Endodermal cell (in vitro differentiated cells): ENCODE measurements at regions not wholly inside any gene's neighbourhood (a gene's known extent, or its start where the extent isn't known, plus 50 kb on each side); places are given as distances from the start of the nearest gene placed in this dataset.
A peak's percentile ranks its signal among the peaks of the same experiment; 100 is the strongest.

Experiments used
- DNase-seq: peaks from one replicate; pipeline ENCODE4 v3.0.0-alpha.2; 2017
- H3K27ac ChIP-seq: 2 replicates; pipeline ENCODE4 v1.5.1; 2013; ENCODE audit warnings: mild to moderate bottlenecking, low read depth, low read length, moderate library complexity
- H3K27me3 ChIP-seq: 2 replicates; pipeline ENCODE4 v1.6.1; 2013; ENCODE audit warnings: mild to moderate bottlenecking, low read length, moderate library complexity; ENCODE audit not compliant: insufficient read depth, control insufficient read depth, poor library complexity, severe bottlenecking
- H3K36me3 ChIP-seq: 2 replicates; pipeline ENCODE4 v1.7.0; 2013; ENCODE audit warnings: mild to moderate bottlenecking, low read length, moderate library complexity; ENCODE audit not compliant: control insufficient read depth, insufficient read depth
- H3K4me1 ChIP-seq: one replicate; pipeline ENCODE4 v1.7.0; 2013; ENCODE audit warnings: low read length; ENCODE audit not compliant: control insufficient read depth, insufficient read depth
- H3K4me3 ChIP-seq: 2 replicates; pipeline ENCODE4 v1.5.1; 2013; ENCODE audit warnings: mild to moderate bottlenecking, low read length, moderate library complexity
- H3K9ac ChIP-seq: 2 replicates; pipeline ENCODE4 v1.6.1; 2013; ENCODE audit warnings: mild to moderate bottlenecking, low read length, moderate library complexity; ENCODE audit not compliant: poor library complexity, severe bottlenecking; ENCODE audit errors: extremely low read depth
- H3K9me3 ChIP-seq: 2 replicates; pipeline ENCODE4 v1.6.1; 2013; ENCODE audit warnings: mild to moderate bottlenecking, low read length, moderate library complexity; ENCODE audit not compliant: control insufficient read depth
- H3K27ac Mint-ChIP-seq: 2 replicates; pipeline ENCODE4 v1.8.0; 2020; ENCODE audit warnings: mixed read lengths
- H3K27me3 Mint-ChIP-seq: 2 replicates; pipeline ENCODE4 v1.8.0; 2021; ENCODE audit warnings: mild to moderate bottlenecking, mixed read lengths; ENCODE audit not compliant: insufficient read depth
- H3K36me3 Mint-ChIP-seq: 2 replicates; pipeline ENCODE4 v1.8.0; 2020; ENCODE audit warnings: low read depth, mixed read lengths
- H3K4me1 Mint-ChIP-seq: 2 replicates; pipeline ENCODE4 v1.8.0; 2020; ENCODE audit warnings: mixed read lengths
- H3K4me3 Mint-ChIP-seq: 2 replicates; pipeline ENCODE4 v1.8.0; 2020; ENCODE audit warnings: mild to moderate bottlenecking, moderate library complexity, mixed read lengths
- H3K9me3 Mint-ChIP-seq: 2 replicates; pipeline ENCODE4 v1.8.0; 2020; ENCODE audit warnings: mild to moderate bottlenecking, mixed read lengths
- CTCF ChIP-seq: fragments of 200-600 bp; sonication (generic); conservative IDR thresholded peaks from 2 replicates; pipeline ENCODE4 v1.5.0; 2021; ENCODE audit warnings: antibody characterized with exemption, mild to moderate bottlenecking
- WGBS, 2 experiments: methylation state at CpG; one replicate each; pipeline versions ENCODE4 v1.1.5 to v1.1.7; 2013; ENCODE audit warnings: missing lambda C conversion rate in 2 of 2, mixed read lengths in 1 of 2; ENCODE audit not compliant: insufficient coverage in 1 of 2, insufficient read length in 1 of 2; 5-methylcytosine and 5-hydroxymethylcytosine counted together

GRCh38 chr2:220246386-220246785 is 619.0 kb downstream of the SLC4A3 start:
- no peak for TF ChIP-seq CTCF
- Mint-ChIP-seq H3K27me3 (no peaks in the 10 kb centered on the region), H3K36me3 (no peaks in the 10 kb centered on the region), H3K4me1 (peaks cover under 1% of the 10 kb centered on the region), H3K4me3 (no peak overlapping the region), H3K27ac (no peak overlapping the region), H3K9me3 (no peaks in the 10 kb centered on the region)
- H3K27me3 ChIP-seq = no peaks in the 10 kb centered on the region
- H3K36me3 ChIP-seq = no peaks in the 10 kb centered on the region
- H3K9ac ChIP-seq = no peak overlapping the region
- no peak overlapping the region for H3K4me3 ChIP-seq
- no peak for DNase-seq
- no peaks in the 10 kb centered on the region for H3K9me3 ChIP-seq
- WGBS, 2 experiments = no CpG with 5 or more reads among the region's 1 CpG
- H3K27ac ChIP-seq = no peak overlapping the region
- no peaks in the 10 kb centered on the region for H3K4me1 ChIP-seq

- 89 to 94% methylated on average over 2 to 3 of the region's 3 CpGs for WGBS, 2 experiments
- Mint-ChIP-seq H3K9me3 (no peaks in the 10 kb centered on the region), H3K36me3 (no peaks in the 10 kb centered on the region), H3K27me3 (no peaks in the 10 kb centered on the region), H3K27ac (no peak overlapping the region), H3K4me3 (no peak overlapping the region), H3K4me1 (peaks cover 7% of the 10 kb centered on the region)
- Histone ChIP-seq H3K9ac (no peak overlapping the region), H3K9me3 (no peaks in the 10 kb centered on the region), H3K27me3 (no peaks in the 10 kb centered on the region), H3K4me3 (no peak overlapping the region), H3K36me3 (no peaks in the 10 kb centered on the region), H3K27ac (no peak overlapping the region), H3K4me1 (no peaks in the 10 kb centered on the region)
- no peak for TF ChIP-seq CTCF
- DNase-seq = no peak
Observed at GRCh38 chr2:220247588-220248350, 620.3 kb downstream of the SLC4A3 start.

GRCh38 chr2:220259662-220260061 is 632.2 kb downstream of the SLC4A3 start:
- Mint-ChIP-seq H3K4me3 (no peak overlapping the region), H3K9me3 (peaks cover 3% of the 10 kb centered on the region)

More at GRCh38 chr2:220259662-220260061, 632.2 kb downstream of the SLC4A3 start:
- Mint-ChIP-seq H3K36me3 (no peaks in the 10 kb centered on the region), H3K27ac (no peak overlapping the region), H3K4me1 (no peaks in the 10 kb centered on the region), H3K27me3 (no peaks in the 10 kb centered on the region)
- 84 to 100% methylated on average over 1 to 2 of the region's 2 CpGs for WGBS, 2 experiments
- Histone ChIP-seq H3K27ac (peak overlapping the region; percentile 17), H3K9me3 (no peaks in the 10 kb centered on the region), H3K4me1 (no peaks in the 10 kb centered on the region), H3K9ac (no peak overlapping the region), H3K27me3 (no peaks in the 10 kb centered on the region), H3K36me3 (no peaks in the 10 kb centered on the region), H3K4me3 (no peak overlapping the region)
- TF ChIP-seq CTCF = no peak
- no peak for DNase-seq
